ENCODE measurements at regions not wholly inside any gene's neighbourhood (a gene's known extent, or its start where the extent isn't known, plus 50 kb on each side); places are given as distances from the start of the nearest gene placed in this dataset.

- no peak for TF ChIP-seq CTCF (conservative IDR thresholded peaks at IDR 0.05; ENCODE audit: low read depth, low read length)
- TF ChIP-seq EZH2 (IDR thresholded peaks at IDR 0.05; ENCODE audit: borderline replicate concordance, low read depth, low read length, poor library complexity, severe bottlenecking): no peak
Measured at GRCh38 chr4:130486186-130486585, 1390.2 kb downstream of the C4orf33 start.

Measured in A673 (cell line).